ENCODE measurements at regions not wholly inside any gene's neighbourhood (a gene's known extent, or its start where the extent isn't known, plus 50 kb on each side); places are given as distances from the start of the nearest gene placed in this dataset.

DNA sequence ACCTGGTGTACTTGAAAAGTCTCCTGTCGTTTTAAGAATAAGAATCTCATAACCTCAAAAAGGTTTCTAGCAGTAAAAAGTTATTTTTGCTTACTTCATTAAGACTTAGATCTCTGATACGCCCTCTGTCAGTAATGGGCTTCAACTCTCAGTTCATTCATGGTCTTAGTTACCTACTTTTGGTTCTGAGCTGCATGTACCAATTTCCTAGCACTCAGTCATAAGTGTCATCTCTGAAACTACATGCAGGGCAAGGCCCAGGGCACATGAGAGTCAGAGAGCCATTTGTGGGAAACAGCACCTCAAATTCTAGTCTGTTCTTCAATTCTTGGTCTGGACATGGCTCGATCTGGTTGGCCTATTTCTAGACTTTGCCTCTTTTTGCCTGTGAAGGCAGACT, 838.4 kb downstream of the FAM181B start:
- TF ChIP-seq TAF1 (IDR thresholded peaks at IDR 0.05; ENCODE audit: low read depth) (no peak), RAD21 (IDR thresholded peaks at IDR 0.05; ENCODE audit: low read depth) (no peak), EP300 (IDR thresholded peaks at IDR 0.05; ENCODE audit: borderline replicate concordance) (no peak), CEBPB (IDR thresholded peaks at IDR 0.05) (no peak), NFIC (IDR thresholded peaks at IDR 0.05) (no peak), CREB1 (IDR thresholded peaks at IDR 0.05; ENCODE audit: low read depth) (no peak), YY1 (IDR thresholded peaks at IDR 0.05; ENCODE audit: low read depth) (no peak)
- TF ChIP-seq, protein P1, sequence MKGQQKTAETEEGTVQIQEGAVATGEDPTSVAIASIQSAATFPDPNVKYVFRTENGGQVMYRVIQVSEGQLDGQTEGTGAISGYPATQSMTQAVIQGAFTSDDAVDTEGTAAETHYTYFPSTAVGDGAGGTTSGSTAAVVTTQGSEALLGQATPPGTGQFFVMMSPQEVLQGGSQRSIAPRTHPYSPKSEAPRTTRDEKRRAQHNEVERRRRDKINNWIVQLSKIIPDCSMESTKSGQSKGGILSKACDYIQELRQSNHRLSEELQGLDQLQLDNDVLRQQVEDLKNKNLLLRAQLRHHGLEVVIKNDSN (IDR thresholded peaks at IDR 0.05), result no peak

Measured in Ishikawa (cell line).